Endothelial cell of umbilical vein (primary cell): ENCODE measurements at regions not wholly inside any gene's neighbourhood (a gene's known extent, or its start where the extent isn't known, plus 50 kb on each side); places are given as distances from the start of the nearest gene placed in this dataset.

Experiments
- BruUV-seq: library from RNA; stranded (reverse); fragments of 400-500 nt; replicated peaks from 2 replicates; lab custom pipeline; 2021; lab: Mats Ljungman, UMichigan
- CTCF ChIA-PET: fragments of 300-600, 350-600 bp; sonication (Branson Sonifier 250); formaldehyde crosslinking; loops from one replicate; lab custom pipeline; 2021; ENCODE audit warnings: antibody characterized with exemption, inconsistent platforms; lab: Charles Lee
- POLR2A ChIA-PET: fragments of 300-600, 350-600 bp; sonication (Branson Sonifier 250); formaldehyde crosslinking; loops from one replicate; lab custom pipeline; 2021; ENCODE audit warnings: antibody characterized with exemption, inconsistent platforms; lab: Charles Lee
- DNase-seq: peaks from one replicate; pipeline ENCODE4 v3.0.0-alpha.2; 2011; ENCODE audit warnings: low read depth, low spot score
- FAIRE-seq: peaks from 2 replicates; lab custom pipeline; 2011; peaks lifted over from hg19 to GRCh38; lab: Jason Lieb, UNC
- H2AFZ ChIP-seq: 2 replicates; pipeline ENCODE4 v1.6.0; 2012; ENCODE audit warnings: low read depth, low read length, control low read depth, inconsistent platforms
- H3K27ac ChIP-seq: 2 replicates; pipeline ENCODE4 v1.5.1; 2011; ENCODE audit warnings: low read depth, mild to moderate bottlenecking, control low read depth, low read length, moderate library complexity; ENCODE audit not compliant: insufficient read depth
- H3K27me3 ChIP-seq, 2 experiments: 2 replicates each; pipeline versions ENCODE4 v1.6.0 to v1.6.1; 2011; ENCODE audit warnings: low read length in 2 of 2, mixed read lengths in 1 of 2; ENCODE audit not compliant: control insufficient read depth in 2 of 2, insufficient read depth in 2 of 2
- H3K36me3 ChIP-seq, 2 experiments: 2 replicates in 1 of 2; 3 replicates in 1 of 2; pipeline ENCODE4 v1.5.1; 2011; ENCODE audit warnings: low read length in 2 of 2, mild to moderate bottlenecking in 1 of 2, moderate library complexity in 1 of 2; ENCODE audit not compliant: control insufficient read depth in 2 of 2, insufficient read depth in 2 of 2; ENCODE audit errors: extremely low read depth in 1 of 2
- H3K4me1 ChIP-seq: 3 replicates; pipeline ENCODE4 v1.5.1; 2011; ENCODE audit warnings: mild to moderate bottlenecking, low read length; ENCODE audit not compliant: control insufficient read depth, insufficient read depth; ENCODE audit errors: extremely low read depth
- H3K4me2 ChIP-seq: 2 replicates; pipeline ENCODE4 v1.6.1; 2011; ENCODE audit warnings: low read length, control low read depth, mixed read lengths; ENCODE audit not compliant: insufficient read depth
- H3K4me3 ChIP-seq, 3 experiments: fragments of 200-600 bp in 1 of 3; sonication (generic), shearing (Covaris generic) in 1 of 3; replicated peaks in 1 of 3; 2 replicates each; pipeline ENCODE4 v1.5.1; 2011 to 2016; ENCODE audit warnings: control low read depth in 3 of 3, low read length in 3 of 3, mild to moderate bottlenecking in 2 of 3, inconsistent platforms in 1 of 3, low read depth in 1 of 3, moderate library complexity in 1 of 3; ENCODE audit not compliant: insufficient read depth in 1 of 3
- H3K79me2 ChIP-seq: 2 replicates; pipeline ENCODE4 v1.6.0; 2012; ENCODE audit warnings: low read length, inconsistent platforms; ENCODE audit not compliant: control insufficient read depth, insufficient read depth
- H3K9ac ChIP-seq: replicated peaks from 2 replicates; pipeline ENCODE3; 2011; ENCODE audit warnings: low read length, control low read depth; ENCODE audit not compliant: insufficient read depth; ENCODE audit errors: extremely low read depth
- H3K9me1 ChIP-seq: replicated peaks from 3 replicates; pipeline ENCODE4 v1.6.0; 2011; ENCODE audit warnings: mild to moderate bottlenecking, low read length; ENCODE audit not compliant: control insufficient read depth, insufficient read depth; ENCODE audit errors: extremely low read depth
- H3K9me3 ChIP-seq: replicated peaks from 2 replicates; pipeline ENCODE4 v1.5.1; 2012; ENCODE audit warnings: low read length, inconsistent platforms; ENCODE audit not compliant: control insufficient read depth, insufficient read depth
- H4K20me1 ChIP-seq: replicated peaks from 2 replicates; pipeline ENCODE3; 2011; ENCODE audit warnings: mild to moderate bottlenecking, low read length; ENCODE audit not compliant: control insufficient read depth, insufficient read depth; ENCODE audit errors: extremely low read depth
- EZH2 ChIP-seq: IDR thresholded peaks from 2 replicates; pipeline ENCODE4 v1.6.1; 2012; ENCODE audit warnings: borderline replicate concordance, low read depth, mild to moderate bottlenecking, moderate library complexity, low read length, inconsistent platforms; ENCODE audit not compliant: severe bottlenecking
- FOS ChIP-seq: IDR thresholded peaks from 2 replicates; pipeline ENCODE4 v1.6.1; 2011; ENCODE audit warnings: mild to moderate bottlenecking, low read length, moderate library complexity, borderline replicate concordance; ENCODE audit not compliant: insufficient read depth
- GATA2 ChIP-seq: IDR thresholded peaks from 2 replicates; pipeline ENCODE4 v1.7.0; 2011; ENCODE audit warnings: low read depth, mild to moderate bottlenecking, moderate library complexity, mixed read lengths, low read length; ENCODE audit not compliant: insufficient read length, insufficient read depth
- JUN ChIP-seq: IDR thresholded peaks from 2 replicates; pipeline ENCODE4 v1.6.1; 2011; ENCODE audit warnings: borderline replicate concordance, low read depth; ENCODE audit not compliant: insufficient read length, insufficient read depth
- MYC ChIP-seq: IDR thresholded peaks from one replicate; pipeline ENCODE4 v1.6.1; 2011; ENCODE audit warnings: mild to moderate bottlenecking, low read depth, low read length
- POLR2A ChIP-seq: IDR thresholded peaks from 2 replicates; pipeline ENCODE4 v1.6.1; 2012; ENCODE audit warnings: low read depth, mild to moderate bottlenecking, control low read depth, low read length
- POLR2AphosphoS5 ChIP-seq: IDR thresholded peaks from 2 replicates; pipeline ENCODE4 v1.6.1; 2012; ENCODE audit warnings: low read depth, mild to moderate bottlenecking, control low read depth, low read length, moderate library complexity; ENCODE audit not compliant: insufficient read depth
- dilution Hi-C: fragments of 300-500 bp; cut with MboI; formaldehyde crosslinking; loops from one replicate; pipeline ENCODE4 v1.15.0; 2019; ENCODE audit warnings: low sequenced_read_pairs; ENCODE audit not compliant: extremely low pct_ligation_motif_present
- intact Hi-C: fragments of 100-400 bp; cut with micrococcal nuclease; formaldehyde crosslinking; loops from one replicate; pipeline ENCODE4 v1.10.0; 2022
- TF ChIP-seq, protein P1 (sequence below): IDR thresholded peaks from 2 replicates; pipeline ENCODE4 v1.6.1; 2011; ENCODE audit not compliant: insufficient read depth, insufficient read length
- TF ChIP-seq, protein P2 (sequence below), 2 donors: IDR thresholded peaks; 1 replicate in 1 of 2; 2 replicates in 1 of 2; pipeline ENCODE4 v1.5.1; 2011; ENCODE audit warnings: low read length in 2 of 2, mild to moderate bottlenecking in 2 of 2, moderate library complexity in 2 of 2, control low read depth in 1 of 2, inconsistent platforms in 1 of 2, low read depth in 1 of 2; ENCODE audit not compliant: insufficient read depth in 1 of 2; ENCODE audit errors: extremely low read depth in 1 of 2

DNA sequence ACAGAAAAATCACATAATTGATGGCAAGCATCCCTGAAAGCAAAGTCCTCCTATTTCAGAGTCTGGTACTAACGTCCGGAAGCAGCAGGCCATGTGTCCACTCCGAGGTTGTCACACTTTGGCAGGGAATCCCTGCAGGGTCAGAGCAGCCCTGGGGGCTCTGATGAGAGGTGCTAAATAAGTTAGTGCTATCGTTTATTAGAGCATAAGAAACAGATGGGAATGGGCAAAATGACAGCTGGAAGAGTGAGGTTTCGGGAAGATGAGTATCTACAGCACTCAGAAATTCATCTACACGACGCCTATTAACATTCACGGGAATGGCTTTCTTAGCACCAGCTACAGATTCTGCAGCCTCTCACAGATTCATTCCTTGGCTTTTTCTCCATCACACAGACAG, 465.4 kb upstream of the PSMD7 start:
- intact Hi-C loops, result no loop called here
- Histone ChIP-seq H3K36me3 (no peaks in the 10 kb centered on the region), H3K9me3 (peaks cover 2% of the 10 kb centered on the region), H4K20me1 (no peaks in the 10 kb centered on the region), H3K9me1 (no peaks in the 10 kb centered on the region), H3K4me1 (no peaks in the 10 kb centered on the region), H3K4me3 (no peak overlapping the region), H3K27me3 (no peaks in the 10 kb centered on the region), H3K9ac (no peak overlapping the region), H3K27ac (no peak overlapping the region), H3K79me2 (no peaks in the 10 kb centered on the region), H2AFZ (no peak overlapping the region), H3K4me2 (no peak overlapping the region)
- POLR2A ChIA-PET, result no interaction called here
- TF ChIP-seq GATA2, result no peak
- TF ChIP-seq, protein P1, sequence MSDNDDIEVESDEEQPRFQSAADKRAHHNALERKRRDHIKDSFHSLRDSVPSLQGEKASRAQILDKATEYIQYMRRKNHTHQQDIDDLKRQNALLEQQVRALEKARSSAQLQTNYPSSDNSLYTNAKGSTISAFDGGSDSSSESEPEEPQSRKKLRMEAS, result no peak
- TF ChIP-seq POLR2A, result no peak
- no peak for TF ChIP-seq JUN
- TF ChIP-seq, protein P2, sequence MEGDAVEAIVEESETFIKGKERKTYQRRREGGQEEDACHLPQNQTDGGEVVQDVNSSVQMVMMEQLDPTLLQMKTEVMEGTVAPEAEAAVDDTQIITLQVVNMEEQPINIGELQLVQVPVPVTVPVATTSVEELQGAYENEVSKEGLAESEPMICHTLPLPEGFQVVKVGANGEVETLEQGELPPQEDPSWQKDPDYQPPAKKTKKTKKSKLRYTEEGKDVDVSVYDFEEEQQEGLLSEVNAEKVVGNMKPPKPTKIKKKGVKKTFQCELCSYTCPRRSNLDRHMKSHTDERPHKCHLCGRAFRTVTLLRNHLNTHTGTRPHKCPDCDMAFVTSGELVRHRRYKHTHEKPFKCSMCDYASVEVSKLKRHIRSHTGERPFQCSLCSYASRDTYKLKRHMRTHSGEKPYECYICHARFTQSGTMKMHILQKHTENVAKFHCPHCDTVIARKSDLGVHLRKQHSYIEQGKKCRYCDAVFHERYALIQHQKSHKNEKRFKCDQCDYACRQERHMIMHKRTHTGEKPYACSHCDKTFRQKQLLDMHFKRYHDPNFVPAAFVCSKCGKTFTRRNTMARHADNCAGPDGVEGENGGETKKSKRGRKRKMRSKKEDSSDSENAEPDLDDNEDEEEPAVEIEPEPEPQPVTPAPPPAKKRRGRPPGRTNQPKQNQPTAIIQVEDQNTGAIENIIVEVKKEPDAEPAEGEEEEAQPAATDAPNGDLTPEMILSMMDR (IDR thresholded peaks at IDR 0.05; ENCODE audit: extremely low read depth in 1 of 2, insufficient read depth in 1 of 2, low read depth in 1 of 2, low read length in 2 of 2), result no peak
- TF ChIP-seq POLR2AphosphoS5, result no peak
- no peak for TF ChIP-seq MYC
- TF ChIP-seq EZH2, result no peak
- no peak for TF ChIP-seq FOS
- CTCF ChIA-PET, result no interaction called here
- dilution Hi-C loops, result no loop called here
- FAIRE-seq, result no peak
- DNase-seq, result no peak
- BruUV-seq, result no TSS peak
